ENCODE measurements at regions not wholly inside any gene's neighbourhood (a gene's known extent, or its start where the extent isn't known, plus 50 kb on each side); places are given as distances from the start of the nearest gene placed in this dataset.

DNA sequence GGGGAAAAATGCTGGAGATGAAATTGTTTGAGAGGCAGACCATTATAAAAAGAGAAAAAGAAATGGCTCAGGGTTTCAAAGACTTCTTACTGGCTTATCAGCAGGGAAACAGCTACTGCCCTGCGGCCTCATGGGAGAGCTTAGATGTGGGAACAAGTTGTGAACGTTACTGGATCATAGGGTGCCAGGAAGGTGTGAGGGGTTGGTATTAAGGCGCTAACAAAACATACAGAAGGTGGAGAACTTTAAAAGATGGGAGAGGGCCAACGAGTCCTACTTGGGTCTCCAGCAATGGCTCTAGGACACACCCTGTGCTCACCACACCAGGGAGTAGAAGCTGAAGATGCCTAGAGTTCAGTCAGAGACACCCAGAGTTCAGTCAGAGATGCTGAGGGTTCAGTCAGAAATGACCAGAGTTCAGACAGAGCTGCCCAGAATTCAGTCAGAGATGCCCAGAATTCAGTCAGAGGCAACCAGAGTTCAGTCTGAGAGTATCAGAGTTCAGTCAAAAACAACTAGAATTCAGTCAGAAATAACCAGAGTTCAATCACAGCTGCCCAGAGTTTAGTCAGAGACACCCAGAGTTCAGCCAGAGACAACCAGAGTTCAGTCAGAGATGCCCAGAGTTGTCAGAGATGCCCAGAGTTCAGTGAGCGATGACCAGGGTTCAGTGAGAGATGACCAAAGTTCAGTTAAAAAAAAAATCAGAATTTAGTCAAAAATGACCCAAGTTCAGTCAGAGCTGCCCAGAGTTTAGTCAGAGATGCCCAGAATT, 1103.6 kb downstream of the BCL11B start:
- intact Hi-C loops (cut with DNase I, micrococcal nuclease): no loop called here

DNA sequence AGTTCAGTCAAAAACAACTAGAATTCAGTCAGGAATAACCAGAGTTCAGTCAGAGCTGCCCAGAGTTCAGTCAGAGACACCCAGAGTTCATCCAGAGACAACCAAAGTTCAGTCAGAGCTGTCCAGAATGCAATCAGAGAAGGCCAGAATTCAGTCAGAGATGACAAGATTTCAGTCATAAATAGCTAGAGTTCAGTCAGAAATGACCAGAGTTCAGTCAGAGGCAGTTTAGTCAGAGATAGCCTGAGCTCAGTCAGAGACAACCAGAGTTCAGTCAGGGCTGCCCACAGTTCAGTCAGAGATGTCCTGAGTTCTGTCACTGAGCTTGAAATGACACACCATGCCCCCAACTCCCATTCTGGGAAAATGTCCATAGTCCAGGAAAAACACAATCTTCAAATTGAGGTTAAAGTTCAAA, 1102.8 kb downstream of the BCL11B start:
- ATAC-seq (no peak), DNase-seq (no peak)
- intact Hi-C loops (cut with DNase I, micrococcal nuclease): no loop called here

More for the DNA sequence above, 1103.6 kb downstream of the BCL11B start:
- ATAC-seq (no peak), DNase-seq (no peak)

DNA sequence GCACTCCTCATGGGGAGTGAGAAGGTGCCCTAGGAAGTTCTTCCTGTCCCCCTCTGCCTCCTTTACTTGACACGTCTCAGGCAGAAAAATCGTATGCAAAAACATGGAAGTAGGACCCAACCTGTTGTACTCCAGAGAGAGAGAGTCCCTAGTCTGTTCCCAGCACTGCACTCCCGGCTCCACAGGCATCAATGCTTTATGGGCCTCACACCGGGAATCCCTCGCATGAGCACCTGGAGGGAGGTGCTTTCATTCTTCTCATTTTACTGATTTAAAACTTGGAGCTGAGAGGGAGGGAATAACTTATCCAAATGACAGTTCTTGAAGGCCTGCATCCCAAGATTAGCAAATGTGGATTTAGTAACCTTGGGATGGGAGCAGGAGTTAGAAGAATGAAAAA, 1101.4 kb downstream of the BCL11B start:
- DNase-seq (no peak), ATAC-seq (no peak)
- intact Hi-C loops (cut with DNase I, micrococcal nuclease): no loop called here

DNA sequence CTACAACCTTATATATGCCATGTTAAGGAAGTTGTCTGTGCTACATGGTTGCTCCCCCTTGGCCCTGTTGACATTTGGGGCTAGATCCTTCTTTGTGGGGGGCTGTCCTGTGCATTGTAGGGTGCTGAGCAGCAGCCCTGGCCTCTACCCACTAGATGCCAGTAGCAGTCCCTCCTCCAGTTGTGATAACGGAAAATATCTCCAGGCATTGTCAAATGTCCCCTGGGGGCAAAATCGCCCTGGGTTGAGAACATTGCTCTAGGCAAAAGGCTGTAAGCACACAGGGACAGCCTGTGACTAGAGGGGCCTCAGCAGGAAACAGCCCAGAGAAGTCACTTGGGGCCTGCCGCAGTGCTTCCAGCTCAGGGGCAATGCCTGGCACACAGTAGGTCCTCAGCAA, 1100.3 kb downstream of the BCL11B start:
- ATAC-seq: no peak
- no peak for DNase-seq
- intact Hi-C loops (cut with DNase I, micrococcal nuclease): no loop called here

- ATAC-seq: no peak
- intact Hi-C loops (cut with DNase I, micrococcal nuclease): no loop called here
- no peak for DNase-seq
These were observed 1099.7 kb downstream of the BCL11B start for GRCh38 chr14:98172243-98172778.

GRCh38 chr14:98173305-98173704, 1098.7 kb downstream of the BCL11B start:
- intact Hi-C loops (cut with DNase I, micrococcal nuclease): no loop called here
- peak in 1 of 2 donors; percentile 46 for DNase-seq
- no peak for ATAC-seq

DNA sequence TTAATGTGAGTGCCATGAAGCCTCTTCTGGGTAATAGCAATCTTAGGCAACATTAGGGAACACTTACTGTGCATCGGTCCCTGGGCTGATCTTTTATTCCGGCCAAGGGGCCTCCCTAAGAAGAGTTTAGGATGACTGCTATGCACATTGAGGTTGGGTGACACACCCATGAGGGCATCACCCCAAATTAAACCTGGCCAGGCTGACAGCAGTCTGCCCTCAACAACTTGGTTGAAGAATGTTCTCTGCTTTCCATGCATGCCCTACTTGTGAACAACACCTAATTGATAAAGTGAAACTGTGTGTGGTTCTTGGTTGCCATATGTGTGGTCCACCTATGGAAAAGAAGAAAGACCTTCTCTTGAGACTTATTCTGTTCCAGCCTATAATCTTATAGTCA, 1098.0 kb downstream of the BCL11B start:
- no peak for DNase-seq
- ATAC-seq: no peak
- intact Hi-C loops (cut with DNase I, micrococcal nuclease): no loop called here

GRCh38 chr14:98175436-98175835, 1096.6 kb downstream of the BCL11B start:
- no peak for DNase-seq
- intact Hi-C loops (cut with DNase I, micrococcal nuclease): no loop called here

GRCh38 chr14:98175881-98176280, 1096.1 kb downstream of the BCL11B start:
- DNase-seq (no peak), ATAC-seq (no peak)

More at GRCh38 chr14:98175436-98175835, 1096.6 kb downstream of the BCL11B start:
- no peak for ATAC-seq

DNA sequence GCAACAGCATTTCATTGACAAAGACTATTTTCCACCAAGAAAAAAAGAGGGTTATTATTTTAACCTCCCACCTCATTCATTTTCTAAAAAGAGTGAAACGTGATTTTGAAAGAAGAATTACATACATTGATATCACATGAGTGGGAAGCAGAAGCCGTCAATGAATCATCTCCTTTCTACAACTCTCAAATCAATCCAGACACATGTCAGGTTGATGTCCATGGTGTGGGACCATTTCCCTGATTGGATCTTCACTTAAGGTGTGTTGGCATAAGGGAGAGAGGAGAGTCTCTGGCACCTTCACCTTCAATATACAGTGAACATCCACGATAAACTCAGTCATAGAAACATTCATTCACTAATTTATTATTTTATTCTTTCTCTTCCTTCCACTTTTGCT, 1095.1 kb downstream of the BCL11B start:
- DNase-seq (no peak), ATAC-seq (no peak)
- intact Hi-C loops (cut with DNase I, micrococcal nuclease): no loop called here

More at GRCh38 chr14:98175881-98176280, 1096.1 kb downstream of the BCL11B start:
- intact Hi-C loops (cut with DNase I, micrococcal nuclease): no loop called here

DNA sequence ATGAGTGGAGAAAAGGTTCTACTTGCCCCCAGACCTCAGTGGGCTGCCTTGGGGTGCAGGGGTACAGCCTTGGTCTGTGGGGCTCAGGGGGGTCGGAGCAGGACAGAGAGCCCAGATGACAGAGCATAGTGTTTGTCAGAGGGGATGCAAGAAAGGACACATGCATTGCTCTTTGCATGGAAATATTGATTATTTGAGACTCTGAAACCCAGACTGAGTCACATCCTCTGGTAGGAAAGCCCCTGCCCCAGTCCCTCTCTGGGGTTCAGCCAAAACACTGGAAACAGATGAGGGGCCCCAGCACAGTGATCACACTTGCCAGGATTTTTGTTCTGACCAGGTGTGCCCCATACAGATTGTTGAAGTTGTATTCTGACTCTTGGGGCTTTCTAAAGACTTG, 1094.4 kb downstream of the BCL11B start:
- ATAC-seq (no peak), DNase-seq (no peak)
- intact Hi-C loops (cut with DNase I, micrococcal nuclease): no loop called here

DNA sequence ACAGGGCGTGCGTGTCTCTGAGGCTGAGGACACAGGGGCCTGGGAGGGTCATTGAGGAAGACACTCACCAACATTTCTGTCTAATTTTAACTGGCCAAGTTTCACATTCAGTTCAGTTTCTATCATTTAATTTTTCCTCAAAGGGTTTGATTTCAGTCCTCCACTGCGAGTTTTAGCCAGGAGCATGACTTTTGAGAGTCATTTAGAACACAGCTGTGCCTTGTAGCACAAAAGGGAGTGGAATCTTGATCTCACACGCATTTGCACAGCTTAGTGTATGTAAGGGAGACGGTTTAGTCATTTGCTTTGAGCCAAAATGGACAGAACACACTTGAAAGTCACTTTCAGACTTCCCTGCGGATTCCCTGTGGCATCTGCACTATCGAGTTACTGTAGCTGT, 1090.8 kb downstream of the BCL11B start:
- intact Hi-C loops (cut with DNase I, micrococcal nuclease): no loop called here
- DNase-seq (no peak), ATAC-seq (no peak)

GRCh38 chr14:98181768-98182167, 1090.2 kb downstream of the BCL11B start:
- DNase-seq (no peak), ATAC-seq (no peak)
- intact Hi-C loops (cut with DNase I, micrococcal nuclease): no loop called here

GRCh38 chr14:98182393-98183055, 1089.5 kb downstream of the BCL11B start:
- intact Hi-C loops (cut with DNase I, micrococcal nuclease): no loop called here
- ATAC-seq: no peak
- no peak for DNase-seq

DNA sequence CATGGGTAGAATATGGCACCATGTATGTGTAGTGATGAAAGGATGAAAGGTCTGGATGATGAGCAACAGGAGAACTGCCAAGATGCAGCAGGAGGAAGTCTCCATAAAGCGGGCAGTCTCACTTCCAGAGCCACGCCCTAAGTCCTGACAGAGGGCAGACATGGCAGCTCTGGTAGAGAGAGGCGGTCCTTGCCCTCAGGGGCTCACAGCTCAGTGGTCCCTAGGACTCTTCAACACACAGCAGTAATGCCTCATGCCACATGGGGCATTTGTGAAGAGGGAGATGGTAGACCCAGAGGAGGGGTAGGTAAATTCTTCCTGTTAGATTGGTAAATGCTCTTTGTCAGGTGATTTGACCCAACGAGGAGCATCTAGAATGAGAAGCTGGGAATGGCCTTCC, 1088.4 kb downstream of the BCL11B start:
- intact Hi-C loops (cut with DNase I, micrococcal nuclease): no loop called here
- no peak for DNase-seq
- ATAC-seq: no peak

DNA sequence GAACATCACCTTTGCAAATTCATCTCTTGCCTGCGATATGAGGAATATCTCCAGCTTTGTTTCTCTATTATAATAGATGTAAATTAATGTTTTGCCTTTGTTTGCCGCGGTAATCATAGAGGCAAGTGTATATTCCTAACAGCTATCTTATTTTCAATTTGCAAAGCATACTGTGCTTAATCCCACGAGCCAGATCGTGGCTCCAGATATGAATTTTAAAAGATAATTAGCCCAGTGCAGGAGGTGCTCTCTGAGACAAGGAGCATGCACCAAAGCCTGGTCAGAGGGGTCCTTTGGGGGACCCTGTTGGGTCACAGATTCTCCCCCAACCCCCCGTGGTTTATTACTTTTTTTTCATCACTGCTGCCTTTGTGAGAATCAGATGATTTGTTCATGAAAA, 1087.5 kb downstream of the BCL11B start:
- no peak for ATAC-seq
- intact Hi-C loops (cut with DNase I, micrococcal nuclease): no loop called here
- no peak for DNase-seq

- DNase-seq: no peak
- no peak for ATAC-seq
- intact Hi-C loops (cut with DNase I, micrococcal nuclease): no loop called here
These were observed 1087.0 kb downstream of the BCL11B start for GRCh38 chr14:98185036-98185435.

DNA sequence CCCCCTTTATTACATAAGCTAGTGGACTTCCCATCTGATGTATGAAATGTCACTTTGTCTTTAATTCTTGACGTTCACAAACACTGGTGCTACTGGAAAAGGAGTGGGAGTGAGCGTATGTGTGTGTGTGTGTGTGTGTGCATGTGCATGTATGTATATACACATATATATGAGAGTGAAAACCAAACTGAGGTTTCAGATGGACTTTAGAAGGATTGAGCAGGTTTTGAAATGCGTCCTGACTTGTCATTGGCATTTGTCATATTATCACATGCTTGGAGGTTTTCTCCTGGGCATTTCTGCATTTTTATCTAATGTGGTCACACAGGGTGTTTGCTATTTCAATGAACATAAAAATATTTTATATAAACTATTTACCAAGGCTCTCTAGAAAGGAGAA, 1085.9 kb downstream of the BCL11B start:
- ATAC-seq (no peak), DNase-seq (no peak)
- intact Hi-C loops (cut with DNase I, micrococcal nuclease): no loop called here

GRCh38 chr14:98187281-98187680, 1084.7 kb downstream of the BCL11B start:
- DNase-seq: no peak
- intact Hi-C loops (cut with DNase I, micrococcal nuclease): no loop called here
- ATAC-seq: no peak

- DNase-seq: no peak
- intact Hi-C loops (cut with DNase I, micrococcal nuclease): no loop called here
- ATAC-seq: no peak
These were observed 1082.9 kb downstream of the BCL11B start for GRCh38 chr14:98189062-98189461.
